CD4-positive, alpha-beta T cell treated with Interleukin-2 at 100 ng/mL for 4 hours (primary cell): ENCODE measurements at regions not wholly inside any gene's neighbourhood (a gene's known extent, or its start where the extent isn't known, plus 50 kb on each side); places are given as distances from the start of the nearest gene placed in this dataset.
"Not testable (repeated sequence)": the region's sequence is repeated elsewhere in the genome, so short reads cannot be mapped to it uniquely, and the experiment has no call there.

Experiments used
- DNase-seq: peaks from one replicate; pipeline ENCODE4 v3.0.0-alpha.2; 2020; ENCODE audit warnings: low spot score

GRCh38 chr1:213585402-213585801 lies 402.4 kb upstream of the PROX1 start:
- no peak for DNase-seq

GRCh38 chr1:213585959-213586586 lies 401.7 kb upstream of the PROX1 start:
- no peak for DNase-seq

GRCh38 chr1:213586587-213586972 lies 401.2 kb upstream of the PROX1 start:
- no peak for DNase-seq

- DNase-seq, result no peak
These were observed 391.0 kb upstream of the PROX1 start for GRCh38 chr1:213596729-213597128.

- DNase-seq, result no peak
These were observed 389.5 kb upstream of the PROX1 start for GRCh38 chr1:213598263-213598662.

- no peak for DNase-seq
These were observed 386.9 kb upstream of the PROX1 start for GRCh38 chr1:213600879-213601278.

GRCh38 chr1:213601705-213602104 lies 386.1 kb upstream of the PROX1 start:
- not testable (repeated sequence) for DNase-seq

- DNase-seq, result no peak
These were observed 384.8 kb upstream of the PROX1 start for GRCh38 chr1:213602796-213603486.

GRCh38 chr1:213604477-213604876 lies 383.3 kb upstream of the PROX1 start:
- DNase-seq, result no peak

- DNase-seq, result no peak
These were observed 382.0 kb upstream of the PROX1 start for GRCh38 chr1:213605732-213606131.

GRCh38 chr1:213606252-213606820 lies 381.4 kb upstream of the PROX1 start:
- no peak for DNase-seq

- DNase-seq, result no peak
These were observed 374.2 kb upstream of the PROX1 start for GRCh38 chr1:213613549-213613948.

GRCh38 chr1:213615226-213615916 lies 372.4 kb upstream of the PROX1 start:
- no peak for DNase-seq

- no peak for DNase-seq
These were observed 370.6 kb upstream of the PROX1 start for GRCh38 chr1:213617133-213617532.

GRCh38 chr1:213618094-213618493 lies 369.7 kb upstream of the PROX1 start:
- no peak for DNase-seq

GRCh38 chr1:213619026-213619425 lies 368.7 kb upstream of the PROX1 start:
- DNase-seq, result no peak

- no peak for DNase-seq
These were observed 366.7 kb upstream of the PROX1 start for GRCh38 chr1:213621077-213621476.

- DNase-seq, result no peak
These were observed 365.3 kb upstream of the PROX1 start for GRCh38 chr1:213622365-213623063.

- DNase-seq, result no peak
These were observed 364.6 kb upstream of the PROX1 start for GRCh38 chr1:213623064-213623581.

GRCh38 chr1:213623862-213624261 lies 363.9 kb upstream of the PROX1 start:
- DNase-seq, result no peak

- not testable (repeated sequence) for DNase-seq
These were observed 351.0 kb upstream of the PROX1 start for GRCh38 chr1:213636778-213637177.

GRCh38 chr1:213641312-213641711 lies 346.5 kb upstream of the PROX1 start:
- no peak for DNase-seq
